Endothelial cell of umbilical vein (primary cell): ENCODE measurements at regions not wholly inside any gene's neighbourhood (a gene's known extent, or its start where the extent isn't known, plus 50 kb on each side); places are given as distances from the start of the nearest gene placed in this dataset.

ENCODE experiments used
- BruUV-seq: library from RNA; stranded (reverse); fragments of 400-500 nt; replicated peaks from 2 replicates; lab custom pipeline; 2021; lab: Mats Ljungman, UMichigan
- CTCF ChIA-PET: fragments of 300-600, 350-600 bp; sonication (Branson Sonifier 250); formaldehyde crosslinking; loops from one replicate; lab custom pipeline; 2021; ENCODE audit warnings: antibody characterized with exemption, inconsistent platforms; lab: Charles Lee
- POLR2A ChIA-PET: fragments of 300-600, 350-600 bp; sonication (Branson Sonifier 250); formaldehyde crosslinking; loops from one replicate; lab custom pipeline; 2021; ENCODE audit warnings: antibody characterized with exemption, inconsistent platforms; lab: Charles Lee
- DNase-seq: peaks from one replicate; pipeline ENCODE4 v3.0.0-alpha.2; 2011; ENCODE audit warnings: low read depth, low spot score
- FAIRE-seq: peaks from 2 replicates; lab custom pipeline; 2011; peaks lifted over from hg19 to GRCh38; lab: Jason Lieb, UNC
- H2AFZ ChIP-seq: 2 replicates; pipeline ENCODE4 v1.6.0; 2012; ENCODE audit warnings: low read depth, low read length, control low read depth, inconsistent platforms
- H3K27ac ChIP-seq: 2 replicates; pipeline ENCODE4 v1.5.1; 2011; ENCODE audit warnings: low read depth, mild to moderate bottlenecking, control low read depth, low read length, moderate library complexity; ENCODE audit not compliant: insufficient read depth
- H3K27me3 ChIP-seq, 2 experiments: 2 replicates each; pipeline versions ENCODE4 v1.6.0 to v1.6.1; 2011; ENCODE audit warnings: low read length in 2 of 2, mixed read lengths in 1 of 2; ENCODE audit not compliant: control insufficient read depth in 2 of 2, insufficient read depth in 2 of 2
- H3K36me3 ChIP-seq, 2 experiments: 2 replicates in 1 of 2; 3 replicates in 1 of 2; pipeline ENCODE4 v1.5.1; 2011; ENCODE audit warnings: low read length in 2 of 2, mild to moderate bottlenecking in 1 of 2, moderate library complexity in 1 of 2; ENCODE audit not compliant: control insufficient read depth in 2 of 2, insufficient read depth in 2 of 2; ENCODE audit errors: extremely low read depth in 1 of 2
- H3K4me1 ChIP-seq: 3 replicates; pipeline ENCODE4 v1.5.1; 2011; ENCODE audit warnings: mild to moderate bottlenecking, low read length; ENCODE audit not compliant: control insufficient read depth, insufficient read depth; ENCODE audit errors: extremely low read depth
- H3K4me2 ChIP-seq: 2 replicates; pipeline ENCODE4 v1.6.1; 2011; ENCODE audit warnings: low read length, control low read depth, mixed read lengths; ENCODE audit not compliant: insufficient read depth
- H3K4me3 ChIP-seq, 3 experiments: fragments of 200-600 bp in 1 of 3; sonication (generic), shearing (Covaris generic) in 1 of 3; replicated peaks in 1 of 3; 2 replicates each; pipeline ENCODE4 v1.5.1; 2011 to 2016; ENCODE audit warnings: control low read depth in 3 of 3, low read length in 3 of 3, mild to moderate bottlenecking in 2 of 3, inconsistent platforms in 1 of 3, low read depth in 1 of 3, moderate library complexity in 1 of 3; ENCODE audit not compliant: insufficient read depth in 1 of 3
- H3K79me2 ChIP-seq: 2 replicates; pipeline ENCODE4 v1.6.0; 2012; ENCODE audit warnings: low read length, inconsistent platforms; ENCODE audit not compliant: control insufficient read depth, insufficient read depth
- H3K9ac ChIP-seq: replicated peaks from 2 replicates; pipeline ENCODE3; 2011; ENCODE audit warnings: low read length, control low read depth; ENCODE audit not compliant: insufficient read depth; ENCODE audit errors: extremely low read depth
- H3K9me1 ChIP-seq: replicated peaks from 3 replicates; pipeline ENCODE4 v1.6.0; 2011; ENCODE audit warnings: mild to moderate bottlenecking, low read length; ENCODE audit not compliant: control insufficient read depth, insufficient read depth; ENCODE audit errors: extremely low read depth
- H3K9me3 ChIP-seq: replicated peaks from 2 replicates; pipeline ENCODE4 v1.5.1; 2012; ENCODE audit warnings: low read length, inconsistent platforms; ENCODE audit not compliant: control insufficient read depth, insufficient read depth
- H4K20me1 ChIP-seq: replicated peaks from 2 replicates; pipeline ENCODE3; 2011; ENCODE audit warnings: mild to moderate bottlenecking, low read length; ENCODE audit not compliant: control insufficient read depth, insufficient read depth; ENCODE audit errors: extremely low read depth
- EZH2 ChIP-seq: IDR thresholded peaks from 2 replicates; pipeline ENCODE4 v1.6.1; 2012; ENCODE audit warnings: borderline replicate concordance, low read depth, mild to moderate bottlenecking, moderate library complexity, low read length, inconsistent platforms; ENCODE audit not compliant: severe bottlenecking
- FOS ChIP-seq: IDR thresholded peaks from 2 replicates; pipeline ENCODE4 v1.6.1; 2011; ENCODE audit warnings: mild to moderate bottlenecking, low read length, moderate library complexity, borderline replicate concordance; ENCODE audit not compliant: insufficient read depth
- GATA2 ChIP-seq: IDR thresholded peaks from 2 replicates; pipeline ENCODE4 v1.7.0; 2011; ENCODE audit warnings: low read depth, mild to moderate bottlenecking, moderate library complexity, mixed read lengths, low read length; ENCODE audit not compliant: insufficient read length, insufficient read depth
- JUN ChIP-seq: IDR thresholded peaks from 2 replicates; pipeline ENCODE4 v1.6.1; 2011; ENCODE audit warnings: borderline replicate concordance, low read depth; ENCODE audit not compliant: insufficient read length, insufficient read depth
- MYC ChIP-seq: IDR thresholded peaks from one replicate; pipeline ENCODE4 v1.6.1; 2011; ENCODE audit warnings: mild to moderate bottlenecking, low read depth, low read length
- POLR2A ChIP-seq: IDR thresholded peaks from 2 replicates; pipeline ENCODE4 v1.6.1; 2012; ENCODE audit warnings: low read depth, mild to moderate bottlenecking, control low read depth, low read length
- POLR2AphosphoS5 ChIP-seq: IDR thresholded peaks from 2 replicates; pipeline ENCODE4 v1.6.1; 2012; ENCODE audit warnings: low read depth, mild to moderate bottlenecking, control low read depth, low read length, moderate library complexity; ENCODE audit not compliant: insufficient read depth
- dilution Hi-C: fragments of 300-500 bp; cut with MboI; formaldehyde crosslinking; loops from one replicate; pipeline ENCODE4 v1.15.0; 2019; ENCODE audit warnings: low sequenced_read_pairs; ENCODE audit not compliant: extremely low pct_ligation_motif_present
- intact Hi-C: fragments of 100-400 bp; cut with micrococcal nuclease; formaldehyde crosslinking; loops from one replicate; pipeline ENCODE4 v1.10.0; 2022
- TF ChIP-seq, protein P1 (sequence below): IDR thresholded peaks from 2 replicates; pipeline ENCODE4 v1.6.1; 2011; ENCODE audit not compliant: insufficient read depth, insufficient read length
- TF ChIP-seq, protein P2 (sequence below), 2 donors: IDR thresholded peaks; 1 replicate in 1 of 2; 2 replicates in 1 of 2; pipeline ENCODE4 v1.5.1; 2011; ENCODE audit warnings: low read length in 2 of 2, mild to moderate bottlenecking in 2 of 2, moderate library complexity in 2 of 2, control low read depth in 1 of 2, inconsistent platforms in 1 of 2, low read depth in 1 of 2; ENCODE audit not compliant: insufficient read depth in 1 of 2; ENCODE audit errors: extremely low read depth in 1 of 2

- Histone ChIP-seq H3K4me2 (no peak overlapping the region), H3K27me3 (peaks cover 0 to 4% of the 10 kb centered on the region in 2 experiments), H3K27ac (no peak overlapping the region), H4K20me1 (no peaks in the 10 kb centered on the region), H3K9ac (no peak overlapping the region), H3K36me3 (no peaks in the 10 kb centered on the region), H2AFZ (no peak overlapping the region), H3K4me3 (no peak overlapping the region), H3K9me3 (no peaks in the 10 kb centered on the region), H3K79me2 (no peaks in the 10 kb centered on the region), H3K9me1 (no peaks in the 10 kb centered on the region), H3K4me1 (no peaks in the 10 kb centered on the region)
- dilution Hi-C loops = no loop called here
- no TSS peak for BruUV-seq
- intact Hi-C loops = no loop called here
- FAIRE-seq = no peak
- TF ChIP-seq GATA2 = no peak
- no peak for TF ChIP-seq POLR2AphosphoS5
- ChIA-PET POLR2A (no interaction called here), CTCF (no interaction called here)
- no peak for DNase-seq
Observed at GRCh38 chr16:66250686-66251431, 115.6 kb upstream of the CDH5 start.

GRCh38 chr16:66247516-66248481 is 118.7 kb upstream of the CDH5 start:
- H3K9me3 ChIP-seq = no peaks in the 10 kb centered on the region
- H3K4me1 ChIP-seq = no peaks in the 10 kb centered on the region
- H2AFZ ChIP-seq = no peak overlapping the region
- BruUV-seq = no TSS peak
- no peaks in the 10 kb centered on the region for H4K20me1 ChIP-seq
- no peaks in the 10 kb centered on the region for H3K9me1 ChIP-seq
- TF ChIP-seq, protein P1, sequence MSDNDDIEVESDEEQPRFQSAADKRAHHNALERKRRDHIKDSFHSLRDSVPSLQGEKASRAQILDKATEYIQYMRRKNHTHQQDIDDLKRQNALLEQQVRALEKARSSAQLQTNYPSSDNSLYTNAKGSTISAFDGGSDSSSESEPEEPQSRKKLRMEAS = no peak
- TF ChIP-seq, protein P2, sequence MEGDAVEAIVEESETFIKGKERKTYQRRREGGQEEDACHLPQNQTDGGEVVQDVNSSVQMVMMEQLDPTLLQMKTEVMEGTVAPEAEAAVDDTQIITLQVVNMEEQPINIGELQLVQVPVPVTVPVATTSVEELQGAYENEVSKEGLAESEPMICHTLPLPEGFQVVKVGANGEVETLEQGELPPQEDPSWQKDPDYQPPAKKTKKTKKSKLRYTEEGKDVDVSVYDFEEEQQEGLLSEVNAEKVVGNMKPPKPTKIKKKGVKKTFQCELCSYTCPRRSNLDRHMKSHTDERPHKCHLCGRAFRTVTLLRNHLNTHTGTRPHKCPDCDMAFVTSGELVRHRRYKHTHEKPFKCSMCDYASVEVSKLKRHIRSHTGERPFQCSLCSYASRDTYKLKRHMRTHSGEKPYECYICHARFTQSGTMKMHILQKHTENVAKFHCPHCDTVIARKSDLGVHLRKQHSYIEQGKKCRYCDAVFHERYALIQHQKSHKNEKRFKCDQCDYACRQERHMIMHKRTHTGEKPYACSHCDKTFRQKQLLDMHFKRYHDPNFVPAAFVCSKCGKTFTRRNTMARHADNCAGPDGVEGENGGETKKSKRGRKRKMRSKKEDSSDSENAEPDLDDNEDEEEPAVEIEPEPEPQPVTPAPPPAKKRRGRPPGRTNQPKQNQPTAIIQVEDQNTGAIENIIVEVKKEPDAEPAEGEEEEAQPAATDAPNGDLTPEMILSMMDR (IDR thresholded peaks at IDR 0.05; ENCODE audit: extremely low read depth in 1 of 2, insufficient read depth in 1 of 2, low read depth in 1 of 2, low read length in 2 of 2) = no peak
- TF ChIP-seq FOS = no peak
- TF ChIP-seq POLR2AphosphoS5 = no peak
- no peak for TF ChIP-seq JUN
- TF ChIP-seq POLR2A = no peak
- TF ChIP-seq MYC = no peak
- TF ChIP-seq EZH2 = no peak
- TF ChIP-seq GATA2 = no peak
- no peak overlapping the region for H3K4me3 ChIP-seq
- no peak for FAIRE-seq
- intact Hi-C loops (no loop called here), dilution Hi-C loops (no loop called here)
- no peaks in the 10 kb centered on the region for H3K79me2 ChIP-seq
- H3K27me3 ChIP-seq = peaks cover 0 to 1% of the 10 kb centered on the region in 2 experiments
- ChIA-PET CTCF (interaction anchor here (1.4 kb wide), 1 partner anchor 23 kb away, joined by 3 read pairs; no protein-coding TSS in a partner anchor), POLR2A (no interaction called here)
- H3K36me3 ChIP-seq = no peaks in the 10 kb centered on the region
- no peak for DNase-seq
- no peak overlapping the region for H3K27ac ChIP-seq
- no peak overlapping the region for H3K9ac ChIP-seq
- no peak overlapping the region for H3K4me2 ChIP-seq
